Neural cell (in vitro differentiated cells): ENCODE measurements at regions not wholly inside any gene's neighbourhood (a gene's known extent, or its start where the extent isn't known, plus 50 kb on each side); places are given as distances from the start of the nearest gene placed in this dataset.

Source experiments
- H2AFZ ChIP-seq: fragments of 200-600, 300-800 bp; sonication (generic), shearing (Covaris generic); 2 replicates; pipeline ENCODE4 v1.6.0; 2014; ENCODE audit warnings: low read depth, mild to moderate bottlenecking, antibody characterized with exemption, low read length, moderate library complexity
- H3F3A ChIP-seq: fragments of 200-600 bp; shearing (Covaris generic); 2 replicates; pipeline ENCODE4 v1.6.1; 2016; ENCODE audit warnings: mild to moderate bottlenecking, moderate library complexity, mixed read lengths, antibody characterized with exemption, low read length; ENCODE audit not compliant: insufficient read depth, poor library complexity, severe bottlenecking
- H3K27ac ChIP-seq: fragments of 200-600, 300-800 bp; sonication (generic), shearing (Covaris generic); 2 replicates; pipeline ENCODE4 v1.5.1; 2014; ENCODE audit warnings: mild to moderate bottlenecking, low read length, moderate library complexity
- H3K27me3 ChIP-seq: fragments of 300-800, 200-600 bp; sonication (generic), shearing (Covaris generic); 2 replicates; pipeline ENCODE4 v1.6.0; 2014; ENCODE audit warnings: mild to moderate bottlenecking, low read depth, low read length, moderate library complexity; ENCODE audit not compliant: insufficient read depth
- H3K36me3 ChIP-seq: fragments of 300-800, 200-600 bp; sonication (generic), shearing (Covaris generic); 2 replicates; pipeline ENCODE4 v1.5.1; 2014; ENCODE audit warnings: mild to moderate bottlenecking, antibody characterized with exemption, low read length, moderate library complexity; ENCODE audit not compliant: insufficient read depth
- H3K4me2 ChIP-seq: fragments of 300-800, 200-600 bp; sonication (generic), shearing (Covaris generic); 2 replicates; pipeline ENCODE4 v1.6.0; 2014; ENCODE audit warnings: mild to moderate bottlenecking, low read length
- H3K4me3 ChIP-seq: fragments of 300-800, 200-600 bp; sonication (generic), shearing (Covaris generic); 2 replicates; pipeline ENCODE4 v1.5.1; 2014; ENCODE audit warnings: mild to moderate bottlenecking, low read length, moderate library complexity
- H3K79me2 ChIP-seq: fragments of 200-600 bp; shearing (Covaris generic); replicated peaks from 2 replicates; pipeline ENCODE4 v1.6.0; 2014; ENCODE audit warnings: mild to moderate bottlenecking, low read length, moderate library complexity; ENCODE audit not compliant: insufficient read depth
- H3K9ac ChIP-seq: fragments of 300-800, 200-600 bp; sonication (generic), shearing (Covaris generic); 2 replicates; pipeline ENCODE4 v1.6.1; 2016; ENCODE audit warnings: mild to moderate bottlenecking, low read length, mixed read lengths
- H3K9me2 ChIP-seq: fragments of 200-600 bp; shearing (Covaris generic); 2 replicates; pipeline ENCODE4 v1.6.1; 2016; ENCODE audit warnings: mild to moderate bottlenecking, low read length, mixed read lengths; ENCODE audit not compliant: insufficient read depth
- H3K9me3 ChIP-seq: fragments of 200-600, 300-800 bp; sonication (generic), shearing (Covaris generic); 2 replicates; pipeline ENCODE4 v1.6.1; 2016; ENCODE audit warnings: mild to moderate bottlenecking, mixed run types, low read length, moderate library complexity, mixed read lengths
- H4K20me1 ChIP-seq: fragments of 200-600 bp; shearing (Covaris generic); 2 replicates; pipeline ENCODE4 v1.6.1; 2016; ENCODE audit warnings: mild to moderate bottlenecking, mixed run types; ENCODE audit not compliant: insufficient read depth
- EP300 ChIP-seq: fragments of 450-650 bp; conservative IDR thresholded peaks from 2 replicates; pipeline ENCODE4 v1.6.1; 2014; ENCODE audit warnings: antibody characterized with exemption, mild to moderate bottlenecking, moderate library complexity; ENCODE audit not compliant: poor library complexity, severe bottlenecking
- EZH2 ChIP-seq: fragments of 200-600, 300-800 bp; shearing (Covaris generic), sonication (generic); IDR thresholded peaks from 2 replicates; pipeline ENCODE4 v1.6.1; 2014; ENCODE audit warnings: antibody characterized with exemption, low read length, borderline replicate concordance, mild to moderate bottlenecking; ENCODE audit not compliant: insufficient read depth, poor library complexity, severe bottlenecking
- MXI1 ChIP-seq: fragments of 450-650 bp; conservative IDR thresholded peaks from 2 replicates; pipeline ENCODE4 v1.6.1; 2014; ENCODE audit warnings: antibody characterized with exemption, mild to moderate bottlenecking; ENCODE audit not compliant: poor library complexity, severe bottlenecking
- POLR2AphosphoS5 ChIP-seq: IDR thresholded peaks from 2 replicates; pipeline ENCODE4 v1.6.1; 2012
- RAD21 ChIP-seq: fragments of 450-650 bp; conservative IDR thresholded peaks from 2 replicates; pipeline ENCODE4 v1.6.1; 2014; ENCODE audit warnings: antibody characterized with exemption, mild to moderate bottlenecking, moderate library complexity
- SMC3 ChIP-seq: fragments of 450-650 bp; conservative IDR thresholded peaks from 2 replicates; pipeline ENCODE4 v1.6.1; 2014; ENCODE audit warnings: antibody characterized with exemption, mild to moderate bottlenecking, moderate library complexity; ENCODE audit not compliant: poor library complexity
- TAF1 ChIP-seq: IDR thresholded peaks from 2 replicates; pipeline ENCODE4 v1.6.1; 2012; ENCODE audit warnings: low read depth
- TF ChIP-seq, protein P1 (sequence below): IDR thresholded peaks from 2 replicates; pipeline ENCODE4 v1.6.1; 2012; ENCODE audit warnings: borderline replicate concordance
- TF ChIP-seq, protein P2 (sequence below): fragments of 450-650 bp; IDR thresholded peaks from 2 replicates; pipeline ENCODE4 v1.5.1; 2014; ENCODE audit warnings: antibody characterized with exemption, mild to moderate bottlenecking, moderate library complexity; ENCODE audit not compliant: poor library complexity, severe bottlenecking

DNA sequence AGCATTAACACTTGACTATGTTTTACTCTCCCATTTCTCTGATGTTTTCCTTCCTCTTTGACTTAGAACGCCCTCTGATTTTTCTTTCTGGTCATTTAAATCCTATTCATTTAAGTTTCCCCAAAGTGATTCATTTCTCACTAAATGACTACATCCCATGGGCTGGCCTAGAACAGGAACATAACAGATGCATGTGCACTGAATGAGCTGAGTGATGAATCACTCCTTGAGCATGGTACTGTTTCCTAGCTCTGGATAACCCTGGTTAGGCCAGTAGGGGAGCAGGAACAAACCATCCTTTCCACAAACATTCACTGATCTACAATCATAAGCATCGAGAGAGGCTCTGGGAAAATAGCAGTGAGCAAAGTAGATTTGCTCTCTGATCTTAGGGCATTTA is 221.9 kb upstream of the SETBP1 start:
- H3K9me3 ChIP-seq: no peaks in the 10 kb centered on the region
- H3K9ac ChIP-seq: no peak overlapping the region
- H3F3A ChIP-seq: no peaks in the 10 kb centered on the region
- H3K4me2 ChIP-seq: no peak overlapping the region
- no peak overlapping the region for H3K27ac ChIP-seq
- TF ChIP-seq EZH2 (no peak), SMC3 (no peak), MXI1 (no peak), TAF1 (no peak), POLR2AphosphoS5 (no peak), RAD21 (no peak), EP300 (no peak)
- TF ChIP-seq, protein P1, sequence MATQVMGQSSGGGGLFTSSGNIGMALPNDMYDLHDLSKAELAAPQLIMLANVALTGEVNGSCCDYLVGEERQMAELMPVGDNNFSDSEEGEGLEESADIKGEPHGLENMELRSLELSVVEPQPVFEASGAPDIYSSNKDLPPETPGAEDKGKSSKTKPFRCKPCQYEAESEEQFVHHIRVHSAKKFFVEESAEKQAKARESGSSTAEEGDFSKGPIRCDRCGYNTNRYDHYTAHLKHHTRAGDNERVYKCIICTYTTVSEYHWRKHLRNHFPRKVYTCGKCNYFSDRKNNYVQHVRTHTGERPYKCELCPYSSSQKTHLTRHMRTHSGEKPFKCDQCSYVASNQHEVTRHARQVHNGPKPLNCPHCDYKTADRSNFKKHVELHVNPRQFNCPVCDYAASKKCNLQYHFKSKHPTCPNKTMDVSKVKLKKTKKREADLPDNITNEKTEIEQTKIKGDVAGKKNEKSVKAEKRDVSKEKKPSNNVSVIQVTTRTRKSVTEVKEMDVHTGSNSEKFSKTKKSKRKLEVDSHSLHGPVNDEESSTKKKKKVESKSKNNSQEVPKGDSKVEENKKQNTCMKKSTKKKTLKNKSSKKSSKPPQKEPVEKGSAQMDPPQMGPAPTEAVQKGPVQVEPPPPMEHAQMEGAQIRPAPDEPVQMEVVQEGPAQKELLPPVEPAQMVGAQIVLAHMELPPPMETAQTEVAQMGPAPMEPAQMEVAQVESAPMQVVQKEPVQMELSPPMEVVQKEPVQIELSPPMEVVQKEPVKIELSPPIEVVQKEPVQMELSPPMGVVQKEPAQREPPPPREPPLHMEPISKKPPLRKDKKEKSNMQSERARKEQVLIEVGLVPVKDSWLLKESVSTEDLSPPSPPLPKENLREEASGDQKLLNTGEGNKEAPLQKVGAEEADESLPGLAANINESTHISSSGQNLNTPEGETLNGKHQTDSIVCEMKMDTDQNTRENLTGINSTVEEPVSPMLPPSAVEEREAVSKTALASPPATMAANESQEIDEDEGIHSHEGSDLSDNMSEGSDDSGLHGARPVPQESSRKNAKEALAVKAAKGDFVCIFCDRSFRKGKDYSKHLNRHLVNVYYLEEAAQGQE: no peak
- TF ChIP-seq, protein P2, sequence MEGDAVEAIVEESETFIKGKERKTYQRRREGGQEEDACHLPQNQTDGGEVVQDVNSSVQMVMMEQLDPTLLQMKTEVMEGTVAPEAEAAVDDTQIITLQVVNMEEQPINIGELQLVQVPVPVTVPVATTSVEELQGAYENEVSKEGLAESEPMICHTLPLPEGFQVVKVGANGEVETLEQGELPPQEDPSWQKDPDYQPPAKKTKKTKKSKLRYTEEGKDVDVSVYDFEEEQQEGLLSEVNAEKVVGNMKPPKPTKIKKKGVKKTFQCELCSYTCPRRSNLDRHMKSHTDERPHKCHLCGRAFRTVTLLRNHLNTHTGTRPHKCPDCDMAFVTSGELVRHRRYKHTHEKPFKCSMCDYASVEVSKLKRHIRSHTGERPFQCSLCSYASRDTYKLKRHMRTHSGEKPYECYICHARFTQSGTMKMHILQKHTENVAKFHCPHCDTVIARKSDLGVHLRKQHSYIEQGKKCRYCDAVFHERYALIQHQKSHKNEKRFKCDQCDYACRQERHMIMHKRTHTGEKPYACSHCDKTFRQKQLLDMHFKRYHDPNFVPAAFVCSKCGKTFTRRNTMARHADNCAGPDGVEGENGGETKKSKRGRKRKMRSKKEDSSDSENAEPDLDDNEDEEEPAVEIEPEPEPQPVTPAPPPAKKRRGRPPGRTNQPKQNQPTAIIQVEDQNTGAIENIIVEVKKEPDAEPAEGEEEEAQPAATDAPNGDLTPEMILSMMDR: no peak
- no peaks in the 10 kb centered on the region for H3K9me2 ChIP-seq
- H3K79me2 ChIP-seq: no peaks in the 10 kb centered on the region
- H3K4me3 ChIP-seq: no peak overlapping the region
- H4K20me1 ChIP-seq: no peaks in the 10 kb centered on the region
- no peak overlapping the region for H2AFZ ChIP-seq
- H3K27me3 ChIP-seq: no peaks in the 10 kb centered on the region
- H3K36me3 ChIP-seq: no peaks in the 10 kb centered on the region

DNA sequence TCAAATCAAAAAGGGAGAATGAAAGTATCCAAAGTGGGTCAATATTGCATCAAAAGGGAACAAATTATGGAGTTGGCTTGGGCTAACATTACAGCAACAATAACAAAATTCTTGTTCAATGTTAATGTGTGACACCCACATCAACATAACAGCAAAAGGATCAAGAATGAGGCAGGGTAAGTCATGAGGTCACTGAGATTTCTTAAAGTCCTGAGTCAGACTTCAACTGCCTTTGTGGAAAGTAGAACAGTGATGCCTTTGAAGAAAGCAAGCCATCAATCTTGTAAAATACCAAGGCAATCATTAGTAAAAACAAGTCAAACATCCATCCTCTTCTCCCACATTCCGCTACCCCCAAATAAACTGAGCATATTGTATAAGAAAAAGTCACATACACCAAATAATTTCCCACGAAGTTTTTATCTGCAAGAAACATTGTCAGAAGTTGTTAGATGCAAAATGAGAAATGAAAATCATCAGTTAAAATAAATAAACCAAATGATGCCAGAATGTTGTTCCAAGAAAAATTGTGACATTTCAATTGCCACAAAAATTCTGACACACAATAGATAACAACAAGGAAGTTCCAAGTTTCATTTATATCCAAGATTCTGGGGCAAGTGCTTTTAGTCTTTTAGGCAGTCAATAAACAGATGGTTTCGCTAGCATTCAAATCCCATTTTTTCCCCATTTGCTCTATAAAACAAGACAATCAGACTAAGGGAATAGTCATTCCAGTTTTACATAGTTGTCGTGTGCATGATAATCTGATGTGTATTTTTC is 216.1 kb upstream of the SETBP1 start:
- Histone ChIP-seq H3K4me3 (no peak overlapping the region), H3K27me3 (no peaks in the 10 kb centered on the region), H3K9me2 (no peaks in the 10 kb centered on the region), H2AFZ (no peak overlapping the region), H3F3A (no peaks in the 10 kb centered on the region), H3K9ac (no peak overlapping the region), H4K20me1 (no peaks in the 10 kb centered on the region), H3K36me3 (no peaks in the 10 kb centered on the region), H3K4me2 (no peak overlapping the region), H3K9me3 (no peaks in the 10 kb centered on the region), H3K79me2 (no peaks in the 10 kb centered on the region), H3K27ac (no peak overlapping the region)
- TF ChIP-seq RAD21 (no peak), MXI1 (no peak), TAF1 (no peak), SMC3 (no peak)
- TF ChIP-seq, protein P2: no peak
- TF ChIP-seq, protein P1: no peak
